ENCODE measurements at regions not wholly inside any gene's neighbourhood (a gene's known extent, or its start where the extent isn't known, plus 50 kb on each side); places are given as distances from the start of the nearest gene placed in this dataset.

GRCh38 chr18:45355944-45356520 lies 259.2 kb upstream of the SLC14A2 start:
- Mint-ChIP-seq H3K36me3 (ENCODE audit: low read depth) (no peaks in the 10 kb centered on the region), H3K9me3 (no peaks in the 10 kb centered on the region), H3K27ac (no peak overlapping the region), H3K4me1 (no peaks in the 10 kb centered on the region), H3K27me3 (ENCODE audit: insufficient read depth, low read depth, poor library complexity) (peaks cover 2% of the 10 kb centered on the region), H3K4me3 (no peak overlapping the region)
- Histone ChIP-seq H4K20me1 (replicated peaks; ENCODE audit: insufficient read depth) (no peaks in the 10 kb centered on the region), H3K9me2 (ENCODE audit: insufficient read depth) (no peaks in the 10 kb centered on the region), H3K79me2 (replicated peaks; ENCODE audit: insufficient read depth) (no peaks in the 10 kb centered on the region), H2AFZ (no peak overlapping the region), H3K27me3 (ENCODE audit: insufficient read depth) (no peaks in the 10 kb centered on the region), H3K4me1 (ENCODE audit: insufficient read depth) (no peaks in the 10 kb centered on the region), H3K4me2 (no peak overlapping the region), H3K4me3 (no peak overlapping the region), H3K27ac (ENCODE audit: low read depth) (no peak overlapping the region), H3K36me3 (ENCODE audit: insufficient read depth) (no peaks in the 10 kb centered on the region), H3F3A (replicated peaks; ENCODE audit: low read depth) (no peaks in the 10 kb centered on the region)
- ATAC-seq (no peak), DNase-seq (ENCODE audit: low spot score) (no peak)
- TF ChIP-seq CTCF (conservative IDR thresholded peaks at IDR 0.05; ENCODE audit: low read depth in 2 of 2) = peak in 1 of 2 experiments; percentile 40; a peak in 2 of 4 replicates
- TF ChIP-seq JUNB (IDR thresholded peaks at IDR 0.05; ENCODE audit: unreplicated experiment) = no peak
- no peak for TF ChIP-seq REST (IDR thresholded peaks at IDR 0.05; ENCODE audit: unreplicated experiment)
- TF ChIP-seq EZH2 (IDR thresholded peaks at IDR 0.05; ENCODE audit: low read depth, unreplicated experiment) = no peak
- no peak for TF ChIP-seq STAT1 (IDR thresholded peaks at IDR 0.05; ENCODE audit: unreplicated experiment)

- Mint-ChIP-seq H3K27ac (no peak overlapping the region), H3K9me3 (no peaks in the 10 kb centered on the region), H3K4me3 (no peak overlapping the region), H3K36me3 (ENCODE audit: low read depth) (no peaks in the 10 kb centered on the region), H3K4me1 (peaks cover 2% of the 10 kb centered on the region), H3K27me3 (ENCODE audit: insufficient read depth, low read depth, poor library complexity) (peaks cover 2% of the 10 kb centered on the region)
- no peaks in the 10 kb centered on the region for H3K9me2 ChIP-seq (ENCODE audit: insufficient read depth)
- no peaks in the 10 kb centered on the region for H3F3A ChIP-seq (replicated peaks; ENCODE audit: low read depth)
- H2AFZ ChIP-seq = no peak overlapping the region
- DNase-seq (ENCODE audit: low spot score) (no peak), ATAC-seq (no peak)
- H4K20me1 ChIP-seq (replicated peaks; ENCODE audit: insufficient read depth) = no peaks in the 10 kb centered on the region
- no peaks in the 10 kb centered on the region for H3K27me3 ChIP-seq (ENCODE audit: insufficient read depth)
- no peaks in the 10 kb centered on the region for H3K36me3 ChIP-seq (ENCODE audit: insufficient read depth)
- H3K79me2 ChIP-seq (replicated peaks; ENCODE audit: insufficient read depth) = no peaks in the 10 kb centered on the region
- no peak overlapping the region for H3K27ac ChIP-seq (ENCODE audit: low read depth)
- no peaks in the 10 kb centered on the region for H3K4me1 ChIP-seq (ENCODE audit: insufficient read depth)
- no peak overlapping the region for H3K4me2 ChIP-seq
- H3K4me3 ChIP-seq = no peak overlapping the region
- TF ChIP-seq ZNF331 (CRISPR knock-in tag; IDR thresholded peaks at IDR 0.05; ENCODE audit: low read depth) = no peak
- TF ChIP-seq EZH2 (IDR thresholded peaks at IDR 0.05; ENCODE audit: low read depth, unreplicated experiment) = no peak
- no peak for TF ChIP-seq EZH2phosphoT487 (IDR thresholded peaks at IDR 0.05; ENCODE audit: unreplicated experiment)
- no peak for TF ChIP-seq CTCF (conservative IDR thresholded peaks at IDR 0.05; ENCODE audit: low read depth in 2 of 2)
- TF ChIP-seq REST (IDR thresholded peaks at IDR 0.05; ENCODE audit: unreplicated experiment) = no peak
- no peak for TF ChIP-seq POLR2AphosphoS5 (IDR thresholded peaks at IDR 0.05; ENCODE audit: low read depth)
- no peak for TF ChIP-seq CREB1 (CRISPR knock-in tag; IDR thresholded peaks at IDR 0.05; ENCODE audit: low read depth)
These were observed 257.4 kb upstream of the SLC14A2 start for GRCh38 chr18:45357686-45358470.
